Right renal pelvis (tissue), 4 donors: ENCODE measurements at regions not wholly inside any gene's neighbourhood (a gene's known extent, or its start where the extent isn't known, plus 50 kb on each side); places are given as distances from the start of the nearest gene placed in this dataset.
"Not testable (repeated sequence)": the region's sequence is repeated elsewhere in the genome, so short reads cannot be mapped to it uniquely, and the experiment has no call there.

Experiments
- DNase-seq, 4 donors: peaks; one replicate each; pipeline ENCODE4 v3.0.0-alpha.2; 2013; ENCODE audit warnings: low read depth in 4 of 4, low spot score in 3 of 4, missing footprints in 1 of 4

DNA sequence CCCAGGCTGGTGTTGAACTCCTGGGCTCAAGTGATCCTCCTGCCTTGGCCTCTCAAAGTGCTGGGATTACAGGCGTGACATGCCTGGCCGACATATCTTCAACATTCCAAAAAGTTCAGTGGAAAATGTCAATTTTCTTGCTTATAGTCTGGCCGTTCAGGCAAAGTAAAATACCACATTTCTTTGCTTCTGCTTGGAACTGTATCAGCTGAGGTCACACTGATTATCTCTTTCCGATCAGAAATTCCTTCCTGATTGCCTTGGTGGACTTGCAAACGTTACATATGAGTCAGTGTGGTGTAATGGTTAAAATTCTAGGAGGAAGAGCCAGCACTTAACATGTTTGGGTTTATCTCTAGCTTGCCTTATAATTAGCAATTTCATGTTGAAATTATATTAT is 170.6 kb upstream of the ERV3-1 start:
- DNase-seq = not testable (repeated sequence)

DNA sequence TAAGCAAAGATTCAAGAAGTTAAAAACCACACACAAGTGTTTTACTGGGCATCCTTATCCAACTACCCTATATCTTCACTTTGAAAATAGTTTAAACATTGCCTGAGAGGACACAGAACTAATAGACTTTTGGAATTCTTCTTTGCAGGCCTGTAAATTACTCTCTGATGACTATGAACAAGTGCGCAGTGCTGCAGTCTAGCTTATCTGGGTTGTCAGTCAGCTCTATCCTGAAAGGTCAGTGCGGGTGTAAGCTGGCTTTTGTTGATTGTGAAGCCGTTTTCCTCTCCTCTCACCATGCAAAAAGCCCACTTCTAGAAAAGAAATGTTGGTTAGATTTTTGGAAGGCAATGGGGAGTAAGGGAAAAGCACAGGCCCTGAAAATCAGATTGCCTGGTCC is 143.6 kb upstream of the ERV3-1 start:
- not testable (repeated sequence) for DNase-seq

- not testable (repeated sequence) for DNase-seq
Observed at GRCh38 chr7:65146118-65146914, 139.8 kb upstream of the ERV3-1 start.

GRCh38 chr7:65145710-65146109 is 139.2 kb upstream of the ERV3-1 start:
- not testable (repeated sequence) for DNase-seq

DNA sequence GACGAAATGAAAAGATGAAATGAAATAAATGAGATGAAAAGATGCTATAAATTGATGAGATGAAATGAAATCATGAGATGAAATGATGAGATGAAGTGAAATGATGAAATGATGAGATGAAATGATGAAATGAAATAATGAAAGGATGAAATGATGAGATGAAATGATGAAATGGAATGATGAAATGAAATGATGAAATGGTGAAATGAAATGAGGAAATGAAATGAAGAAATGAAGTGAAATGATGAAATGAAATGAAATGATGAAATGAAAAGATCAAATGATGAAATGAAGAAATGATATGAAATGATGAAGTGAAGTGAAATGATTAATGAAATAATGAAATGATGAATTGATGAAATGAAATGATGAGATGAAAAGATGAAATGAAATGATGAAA is 138.5 kb upstream of the ERV3-1 start:
- DNase-seq = not testable (repeated sequence)

GRCh38 chr7:65144557-65144956 is 138.1 kb upstream of the ERV3-1 start:
- not testable (repeated sequence) for DNase-seq

DNA sequence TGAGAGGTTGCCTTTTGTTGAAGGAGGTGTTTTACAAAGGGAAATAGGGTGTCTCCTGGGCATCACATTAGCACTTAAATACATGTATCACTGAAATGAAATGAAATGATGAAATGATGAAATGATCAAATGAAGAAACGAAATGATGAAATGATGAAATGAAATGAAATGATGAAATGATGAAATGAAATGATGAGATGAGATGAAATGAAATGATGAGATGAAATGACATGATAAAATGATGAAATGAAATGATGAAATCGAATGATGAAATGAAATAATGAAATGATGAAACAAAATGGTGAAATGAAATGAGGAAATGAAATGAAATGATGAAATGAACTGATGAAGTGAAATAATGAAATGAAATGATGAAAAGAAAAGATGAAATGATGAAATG is 137.6 kb upstream of the ERV3-1 start:
- not testable (repeated sequence) for DNase-seq

DNA sequence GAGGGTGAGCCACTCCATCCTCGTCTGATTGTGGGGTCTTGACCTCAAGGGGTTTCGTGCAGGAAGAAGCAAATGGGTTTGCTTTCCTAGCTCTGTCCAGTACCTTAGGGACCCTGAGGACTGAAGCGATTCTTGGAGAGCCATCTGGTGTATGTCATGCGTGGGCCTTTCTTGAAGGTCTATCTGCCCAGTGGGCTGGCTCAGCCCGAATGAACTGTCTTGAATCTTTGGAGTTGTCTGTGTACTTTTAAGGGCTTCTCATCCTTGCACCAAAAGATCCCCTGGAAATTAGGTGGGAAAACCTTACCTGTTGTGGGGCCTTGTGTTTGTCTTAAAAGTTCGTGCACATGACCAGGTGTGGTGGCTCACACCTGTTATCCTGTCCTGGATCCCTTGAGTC is 135.4 kb upstream of the ERV3-1 start:
- DNase-seq = not testable (repeated sequence)

DNA sequence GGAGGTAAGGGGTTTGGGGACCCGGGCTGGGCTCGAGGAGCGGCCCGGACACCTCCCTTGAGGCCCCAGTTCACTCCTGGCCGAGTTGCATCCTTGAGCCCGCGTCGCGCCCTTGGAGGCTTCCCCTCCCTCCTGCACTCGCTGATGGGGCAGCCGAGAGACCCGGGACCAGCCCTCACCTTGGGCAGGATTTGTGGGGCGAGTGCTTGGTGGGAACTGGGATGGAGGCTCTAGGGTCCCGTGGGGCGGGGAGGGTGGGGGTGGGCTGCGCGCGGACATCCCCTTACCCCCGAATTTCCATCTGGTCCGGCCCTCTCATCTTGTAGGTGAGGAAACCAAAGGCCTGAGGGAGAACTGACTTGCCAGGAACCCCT is 134.9 kb upstream of the ERV3-1 start:
- not testable (repeated sequence) for DNase-seq

GRCh38 chr7:65140543-65141404 is 134.3 kb upstream of the ERV3-1 start:
- not testable (repeated sequence) for DNase-seq

GRCh38 chr7:65136850-65137249 is 130.4 kb upstream of the ERV3-1 start:
- not testable (repeated sequence) for DNase-seq

GRCh38 chr7:65133087-65133486 is 126.6 kb upstream of the ERV3-1 start:
- DNase-seq = not testable (repeated sequence)

DNA sequence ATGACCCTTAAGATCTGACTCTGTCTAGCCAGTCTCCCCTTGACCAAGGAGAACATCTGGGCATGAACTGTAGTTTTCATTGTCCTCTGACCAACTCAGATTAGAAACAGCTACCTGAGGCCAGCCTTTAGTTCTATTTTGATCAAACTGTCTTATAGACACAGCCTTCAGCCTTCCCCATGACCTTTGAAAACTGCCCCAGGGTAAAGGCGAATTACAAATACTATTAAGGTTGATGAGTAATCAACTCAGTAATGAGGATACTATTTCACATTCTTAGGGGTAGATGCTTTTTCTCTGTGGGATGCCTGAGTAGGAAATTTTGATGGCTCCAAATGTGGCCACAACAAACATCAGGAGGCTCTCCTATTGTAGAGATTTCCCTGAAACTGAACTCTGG is 125.8 kb upstream of the ERV3-1 start:
- DNase-seq = not testable (repeated sequence)

DNA sequence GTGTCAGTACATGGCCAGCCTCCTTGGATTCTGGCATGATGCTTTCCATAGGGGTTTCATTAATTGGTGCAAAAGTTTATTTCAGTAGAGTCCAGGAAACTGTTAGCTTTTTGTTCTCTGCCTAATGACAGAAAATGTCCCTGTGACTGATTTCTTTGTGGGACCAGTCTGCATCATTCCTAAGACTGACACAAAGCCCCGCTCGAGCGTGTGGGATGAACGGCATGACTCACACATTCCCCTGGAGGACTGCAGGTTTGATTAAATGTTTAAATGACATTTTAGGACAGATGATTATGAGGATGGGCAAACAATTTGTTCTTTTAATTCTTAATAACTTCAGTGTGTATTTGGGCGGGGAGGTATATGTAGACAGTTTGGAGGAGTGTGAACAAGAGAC is 120.9 kb upstream of the ERV3-1 start:
- not testable (repeated sequence) for DNase-seq

GRCh38 chr7:65124600-65124999 is 118.1 kb upstream of the ERV3-1 start:
- not testable (repeated sequence) for DNase-seq

GRCh38 chr7:65105650-65106203 is 99.2 kb upstream of the ERV3-1 start:
- DNase-seq = not testable (repeated sequence)

DNA sequence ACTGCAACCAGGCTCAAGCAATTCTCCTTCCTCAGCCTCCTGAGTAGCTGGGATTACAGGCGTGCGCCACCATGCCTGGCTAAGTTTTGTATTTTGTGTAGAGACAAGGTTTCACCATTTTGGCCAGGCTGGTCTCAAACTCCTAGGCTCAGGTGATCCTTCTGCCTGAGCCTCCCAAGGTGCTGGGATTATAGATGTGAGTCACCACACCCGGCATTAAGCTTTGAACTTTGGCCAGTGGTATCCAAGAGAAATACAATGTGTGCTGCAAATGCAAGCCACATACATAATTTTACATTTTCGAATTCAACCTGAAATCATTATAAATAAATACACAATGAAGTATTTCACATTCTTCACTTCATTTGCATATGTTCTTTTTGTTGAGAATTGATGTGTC is 94.0 kb upstream of the ERV3-1 start:
- DNase-seq = not testable (repeated sequence)

DNA sequence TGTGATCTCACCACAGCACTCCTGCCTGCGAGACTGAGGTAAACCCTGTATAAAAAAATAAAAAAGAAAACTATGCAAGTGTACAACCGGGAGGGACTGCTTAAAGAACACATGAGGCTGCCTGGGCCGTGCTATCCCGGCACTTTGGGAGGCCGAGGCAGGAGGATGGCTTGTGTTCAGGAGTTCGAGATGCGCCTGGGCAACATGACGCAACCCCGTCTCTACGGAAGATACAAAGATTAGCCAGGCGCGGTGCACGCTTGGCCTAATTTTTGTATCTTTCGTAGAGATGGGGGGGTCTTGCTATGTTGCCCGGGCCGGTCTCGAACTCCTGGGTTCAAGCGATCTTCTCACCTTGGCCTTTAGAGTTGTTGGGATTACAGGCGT is 75.2 kb upstream of the ERV3-1 start:
- not testable (repeated sequence) for DNase-seq

GRCh38 chr7:65080799-65081668 is 74.5 kb upstream of the ERV3-1 start:
- DNase-seq = peak; percentile 78 to 87 (median 82)

DNA sequence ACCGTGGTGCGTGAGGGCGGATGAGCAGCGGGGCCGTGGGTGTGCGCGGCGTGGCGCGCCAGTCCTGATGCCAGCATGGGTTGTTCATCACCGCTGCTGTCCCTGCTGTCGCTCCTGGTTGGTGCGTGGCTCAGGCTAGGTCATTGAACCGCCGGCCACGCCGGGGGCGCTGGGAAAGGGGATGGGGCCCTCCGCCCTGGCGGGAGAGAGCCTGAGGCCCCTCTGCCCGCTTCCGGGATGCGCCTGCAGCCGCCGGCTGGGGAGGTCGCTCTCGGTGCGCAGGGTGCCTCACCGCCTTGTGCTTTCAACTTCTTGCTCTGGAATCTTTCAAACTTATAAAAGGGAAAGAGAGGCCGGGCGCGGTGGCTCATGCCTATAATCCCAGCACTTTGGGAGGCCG is 68.5 kb upstream of the ERV3-1 start:
- DNase-seq = not testable (repeated sequence)
